Panc1 (cell line): ENCODE measurements at regions not wholly inside any gene's neighbourhood (a gene's known extent, or its start where the extent isn't known, plus 50 kb on each side); places are given as distances from the start of the nearest gene placed in this dataset.

Experiments
- ATAC-seq: fragments of 200-7000 bp; cut with Tn5 transposase; 2 replicates; pipeline ENCODE4 v1.9.1; 2020; ENCODE audit warnings: mild to moderate bottlenecking, moderate library complexity
- BruUV-seq: library from RNA; stranded (reverse); fragments of 400-500 nt; replicated peaks from 2 replicates; lab custom pipeline; 2021; lab: Mats Ljungman, UMichigan
- CTCF ChIA-PET: fragments of 300-600 bp; sonication (Branson Sonifier 250); formaldehyde crosslinking; loops from one replicate; lab custom pipeline; 2022; ENCODE audit warnings: antibody characterized with exemption; lab: Charles Lee
- POLR2A ChIA-PET: fragments of 300-600 bp; sonication (Branson Sonifier 250); formaldehyde crosslinking; loops from one replicate; lab custom pipeline; 2022; ENCODE audit warnings: antibody characterized with exemption; lab: Charles Lee
- DNase-seq: peaks from one replicate; pipeline ENCODE4 v3.0.0-alpha.2; 2010; ENCODE audit warnings: low read depth, low spot score
- H3K27ac ChIP-seq: 2 replicates; pipeline ENCODE4 v1.5.1; 2011; ENCODE audit warnings: mild to moderate bottlenecking, low read length, inconsistent platforms
- H3K27me3 ChIP-seq: fragments of 200-500 bp; sonication (Bioruptor generic); 2 replicates; pipeline ENCODE4 v1.6.0; 2014; ENCODE audit warnings: low read length, inconsistent platforms; ENCODE audit not compliant: control insufficient read depth, insufficient read depth
- H3K36me3 ChIP-seq: fragments of 200-500 bp; sonication (Bioruptor generic); 2 replicates; pipeline ENCODE4 v1.5.1; 2014; ENCODE audit warnings: inconsistent platforms, mild to moderate bottlenecking, low read length, moderate library complexity; ENCODE audit not compliant: control insufficient read depth, insufficient read depth
- H3K4me1 ChIP-seq: 2 replicates; pipeline ENCODE4 v1.5.1; 2011; ENCODE audit warnings: inconsistent platforms, mild to moderate bottlenecking, low read length, moderate library complexity; ENCODE audit not compliant: control insufficient read depth, insufficient read depth
- H3K4me3 ChIP-seq, 2 experiments: 2 replicates each; pipeline ENCODE4 v1.5.1; 2011 to 2012; ENCODE audit warnings: low read depth in 2 of 2, low read length in 2 of 2, mild to moderate bottlenecking in 2 of 2, inconsistent platforms in 1 of 2, moderate library complexity in 1 of 2
- H3K9me3 ChIP-seq: fragments of 200-500 bp; sonication (Bioruptor generic); 2 replicates; pipeline ENCODE4 v1.5.1; 2014; ENCODE audit warnings: low read depth, mild to moderate bottlenecking, inconsistent platforms, low read length, moderate library complexity; ENCODE audit not compliant: control insufficient read depth, insufficient read depth
- POLR2AphosphoS5 ChIP-seq: IDR thresholded peaks from 2 replicates; pipeline ENCODE4 v1.6.1; 2012; ENCODE audit warnings: mild to moderate bottlenecking, low read depth, low read length, moderate library complexity
- SIN3A ChIP-seq: IDR thresholded peaks from 2 replicates; pipeline ENCODE4 v1.6.1; 2012; ENCODE audit warnings: low read depth, mild to moderate bottlenecking, low read length, moderate library complexity, borderline replicate concordance; ENCODE audit not compliant: insufficient read depth
- TCF7L2 ChIP-seq: IDR thresholded peaks from 2 replicates; pipeline ENCODE4 v1.6.1; 2011; ENCODE audit warnings: mild to moderate bottlenecking, low read depth, low read length, inconsistent platforms
- in situ Hi-C: cut with HindIII; loops from 2 replicates; pipeline ENCODE4 v1.10.0; 2016; ENCODE audit warnings: low sequenced_read_pairs, low pct_unique_long_range_greater_than_20kb
- intact Hi-C: fragments of 100-400 bp; cut with micrococcal nuclease; formaldehyde crosslinking; loops from one replicate; pipeline ENCODE4 v1.10.0; 2022; ENCODE audit not compliant: unreplicated experiment
- TF ChIP-seq, protein P1 (sequence below), 2 experiments: IDR thresholded peaks; 2 replicates each; pipeline ENCODE4 v1.6.1; 2011 to 2012; ENCODE audit warnings: low read depth in 2 of 2, control low read depth in 1 of 2, low read length in 1 of 2, mild to moderate bottlenecking in 1 of 2, moderate library complexity in 1 of 2; ENCODE audit not compliant: insufficient read depth in 1 of 2
- TF ChIP-seq, protein P2 (sequence below): fragments of 450-650 bp; IDR thresholded peaks from 2 replicates; pipeline ENCODE4 v1.5.1; 2017; ENCODE audit warnings: mild to moderate bottlenecking

DNA sequence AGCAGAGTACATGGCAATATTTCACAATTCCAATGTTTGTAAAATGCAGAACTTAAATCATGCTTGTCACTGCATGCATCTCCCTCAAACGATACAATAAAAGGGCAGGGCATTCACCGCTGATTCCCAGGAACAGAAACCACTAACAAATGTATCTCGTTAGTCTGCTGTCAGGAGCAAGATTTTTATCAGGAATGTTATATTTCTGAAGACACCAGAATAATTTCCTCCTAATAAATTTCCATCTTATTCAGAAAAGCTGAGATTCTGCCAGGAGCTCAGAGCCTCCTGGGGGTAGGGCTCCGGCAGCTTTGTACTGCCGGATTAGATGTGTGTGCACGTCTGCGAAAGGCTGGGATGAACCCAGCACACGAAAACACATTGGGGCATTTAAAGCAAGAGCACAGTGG is 54.0 kb upstream of the LDB2 start:
- Histone ChIP-seq H3K27ac (no peak overlapping the region), H3K36me3 (no peaks in the 10 kb centered on the region), H3K4me1 (no peaks in the 10 kb centered on the region), H3K27me3 (no peaks in the 10 kb centered on the region), H3K4me3 (no peak overlapping the region), H3K9me3 (no peaks in the 10 kb centered on the region)
- in situ Hi-C loops, result no loop called here
- ATAC-seq (no peak), DNase-seq (no peak)
- TF ChIP-seq, protein P1, sequence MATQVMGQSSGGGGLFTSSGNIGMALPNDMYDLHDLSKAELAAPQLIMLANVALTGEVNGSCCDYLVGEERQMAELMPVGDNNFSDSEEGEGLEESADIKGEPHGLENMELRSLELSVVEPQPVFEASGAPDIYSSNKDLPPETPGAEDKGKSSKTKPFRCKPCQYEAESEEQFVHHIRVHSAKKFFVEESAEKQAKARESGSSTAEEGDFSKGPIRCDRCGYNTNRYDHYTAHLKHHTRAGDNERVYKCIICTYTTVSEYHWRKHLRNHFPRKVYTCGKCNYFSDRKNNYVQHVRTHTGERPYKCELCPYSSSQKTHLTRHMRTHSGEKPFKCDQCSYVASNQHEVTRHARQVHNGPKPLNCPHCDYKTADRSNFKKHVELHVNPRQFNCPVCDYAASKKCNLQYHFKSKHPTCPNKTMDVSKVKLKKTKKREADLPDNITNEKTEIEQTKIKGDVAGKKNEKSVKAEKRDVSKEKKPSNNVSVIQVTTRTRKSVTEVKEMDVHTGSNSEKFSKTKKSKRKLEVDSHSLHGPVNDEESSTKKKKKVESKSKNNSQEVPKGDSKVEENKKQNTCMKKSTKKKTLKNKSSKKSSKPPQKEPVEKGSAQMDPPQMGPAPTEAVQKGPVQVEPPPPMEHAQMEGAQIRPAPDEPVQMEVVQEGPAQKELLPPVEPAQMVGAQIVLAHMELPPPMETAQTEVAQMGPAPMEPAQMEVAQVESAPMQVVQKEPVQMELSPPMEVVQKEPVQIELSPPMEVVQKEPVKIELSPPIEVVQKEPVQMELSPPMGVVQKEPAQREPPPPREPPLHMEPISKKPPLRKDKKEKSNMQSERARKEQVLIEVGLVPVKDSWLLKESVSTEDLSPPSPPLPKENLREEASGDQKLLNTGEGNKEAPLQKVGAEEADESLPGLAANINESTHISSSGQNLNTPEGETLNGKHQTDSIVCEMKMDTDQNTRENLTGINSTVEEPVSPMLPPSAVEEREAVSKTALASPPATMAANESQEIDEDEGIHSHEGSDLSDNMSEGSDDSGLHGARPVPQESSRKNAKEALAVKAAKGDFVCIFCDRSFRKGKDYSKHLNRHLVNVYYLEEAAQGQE (IDR thresholded peaks at IDR 0.05; ENCODE audit: insufficient read depth in 1 of 2, low read depth in 2 of 2, low read length in 1 of 2), result no peak
- TF ChIP-seq SIN3A, result no peak
- TF ChIP-seq, protein P2, sequence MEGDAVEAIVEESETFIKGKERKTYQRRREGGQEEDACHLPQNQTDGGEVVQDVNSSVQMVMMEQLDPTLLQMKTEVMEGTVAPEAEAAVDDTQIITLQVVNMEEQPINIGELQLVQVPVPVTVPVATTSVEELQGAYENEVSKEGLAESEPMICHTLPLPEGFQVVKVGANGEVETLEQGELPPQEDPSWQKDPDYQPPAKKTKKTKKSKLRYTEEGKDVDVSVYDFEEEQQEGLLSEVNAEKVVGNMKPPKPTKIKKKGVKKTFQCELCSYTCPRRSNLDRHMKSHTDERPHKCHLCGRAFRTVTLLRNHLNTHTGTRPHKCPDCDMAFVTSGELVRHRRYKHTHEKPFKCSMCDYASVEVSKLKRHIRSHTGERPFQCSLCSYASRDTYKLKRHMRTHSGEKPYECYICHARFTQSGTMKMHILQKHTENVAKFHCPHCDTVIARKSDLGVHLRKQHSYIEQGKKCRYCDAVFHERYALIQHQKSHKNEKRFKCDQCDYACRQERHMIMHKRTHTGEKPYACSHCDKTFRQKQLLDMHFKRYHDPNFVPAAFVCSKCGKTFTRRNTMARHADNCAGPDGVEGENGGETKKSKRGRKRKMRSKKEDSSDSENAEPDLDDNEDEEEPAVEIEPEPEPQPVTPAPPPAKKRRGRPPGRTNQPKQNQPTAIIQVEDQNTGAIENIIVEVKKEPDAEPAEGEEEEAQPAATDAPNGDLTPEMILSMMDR, result no peak
- no peak for TF ChIP-seq POLR2AphosphoS5
- no peak for TF ChIP-seq TCF7L2
- intact Hi-C loops, result no loop called here
- POLR2A ChIA-PET, result no interaction called here
- CTCF ChIA-PET, result no interaction called here
- no TSS peak for BruUV-seq
